Ramos (cell line): ENCODE measurements at regions not wholly inside any gene's neighbourhood (a gene's known extent, or its start where the extent isn't known, plus 50 kb on each side); places are given as distances from the start of the nearest gene placed in this dataset.

Source experiments
- in situ Hi-C: fragments of 300-500 bp; cut with MboI; formaldehyde crosslinking; loops from one replicate; pipeline ENCODE4 v1.14.3; 2022; ENCODE audit warnings: low sequenced_read_pairs; ENCODE audit not compliant: unreplicated experiment

DNA sequence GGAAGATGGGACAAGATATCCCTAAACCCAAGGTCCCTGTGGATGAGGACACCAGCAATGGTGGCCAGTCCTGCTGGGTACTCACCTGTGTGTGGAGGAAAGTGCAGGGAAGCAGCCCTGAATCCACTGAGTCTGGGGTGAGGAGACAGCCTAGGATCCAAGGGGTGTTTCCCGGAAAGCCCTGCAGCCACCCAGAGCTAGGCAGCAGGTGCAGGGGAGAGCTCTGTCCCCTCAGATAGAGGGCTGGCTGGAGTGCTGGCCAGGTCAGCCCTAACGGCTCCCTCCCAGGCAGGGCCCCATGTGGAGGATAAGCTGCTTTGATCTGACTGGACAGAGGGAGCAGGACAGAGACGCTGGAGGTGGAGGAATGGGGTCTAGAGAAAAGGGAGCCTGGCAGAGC is 344.7 kb upstream of the IRX4 start:
- in situ Hi-C loops: no loop called here

DNA sequence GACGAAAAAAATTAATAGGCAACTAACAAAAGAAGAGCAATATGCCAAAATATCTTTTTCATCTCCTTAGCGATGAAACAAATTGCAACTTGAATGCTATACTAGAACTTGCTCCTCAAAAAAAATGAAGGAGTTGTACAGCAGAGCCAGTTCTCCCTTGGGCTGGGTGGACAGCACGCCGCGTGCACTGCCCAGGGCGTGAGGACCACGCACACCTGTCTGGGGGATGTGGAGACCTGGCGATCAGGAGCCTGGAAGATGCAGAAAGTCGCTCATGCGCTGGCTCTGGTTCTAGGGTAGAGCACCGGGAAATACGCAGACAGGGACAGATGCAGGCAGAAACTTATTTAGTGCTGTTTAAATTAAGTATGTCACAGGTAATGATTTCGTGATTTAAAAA is 342.0 kb upstream of the IRX4 start:
- in situ Hi-C loops: no loop called here

DNA sequence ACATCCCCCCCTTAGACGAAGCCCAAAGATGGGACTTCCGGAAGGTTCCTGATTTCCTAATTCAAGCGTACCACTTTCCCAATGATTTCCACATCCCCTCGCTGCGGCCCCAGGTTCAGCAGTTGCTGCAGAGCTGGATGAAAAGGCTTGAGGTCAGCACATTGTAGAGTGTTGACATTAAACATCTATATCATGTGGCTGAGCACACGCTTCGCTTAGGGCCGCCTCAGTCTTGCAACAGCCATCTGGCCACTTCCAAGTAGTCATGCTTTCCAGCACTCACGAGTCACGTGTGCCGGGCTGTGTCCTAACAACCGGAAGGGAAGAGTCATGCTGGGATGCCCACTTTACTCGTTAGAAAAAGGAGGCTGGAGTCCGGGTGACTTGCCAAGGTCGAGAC is 340.6 kb upstream of the IRX4 start:
- in situ Hi-C loops: no loop called here

DNA sequence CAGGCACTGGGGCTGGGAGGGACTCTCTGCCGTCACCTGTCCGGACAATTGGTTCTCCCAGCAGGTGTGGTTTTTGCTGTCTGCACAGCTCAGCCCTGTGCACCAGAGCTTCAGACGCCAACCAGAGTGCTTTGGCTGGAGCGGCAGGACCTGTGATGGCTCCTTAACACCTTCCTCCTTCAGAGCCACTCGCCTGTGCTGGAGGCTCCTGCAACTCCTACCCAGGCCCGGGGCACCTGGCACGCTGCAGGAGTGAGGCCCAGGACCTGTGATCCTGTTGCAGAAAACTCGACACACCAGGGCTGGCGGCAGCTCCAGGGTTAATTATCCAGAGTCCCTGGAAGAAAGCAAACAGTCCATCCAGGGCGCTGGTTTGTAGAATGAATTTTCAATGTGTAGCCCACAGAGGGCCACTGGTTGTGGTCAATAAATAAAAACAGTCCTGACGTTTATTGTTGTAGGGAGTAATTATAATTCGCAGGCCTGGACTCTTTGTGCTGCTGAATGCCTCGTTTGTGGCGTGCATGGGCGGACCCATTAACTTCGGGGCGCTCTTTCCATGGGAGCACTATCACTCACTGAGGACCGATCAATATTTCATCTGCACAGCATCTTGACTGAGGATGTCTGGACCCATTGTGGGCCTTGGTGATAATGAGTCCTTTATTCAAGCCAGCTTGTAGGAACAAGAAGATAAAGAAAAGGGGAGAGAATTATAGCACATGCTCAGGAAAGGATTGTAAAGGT is 339.7 kb upstream of the IRX4 start:
- in situ Hi-C loops: no loop called here

DNA sequence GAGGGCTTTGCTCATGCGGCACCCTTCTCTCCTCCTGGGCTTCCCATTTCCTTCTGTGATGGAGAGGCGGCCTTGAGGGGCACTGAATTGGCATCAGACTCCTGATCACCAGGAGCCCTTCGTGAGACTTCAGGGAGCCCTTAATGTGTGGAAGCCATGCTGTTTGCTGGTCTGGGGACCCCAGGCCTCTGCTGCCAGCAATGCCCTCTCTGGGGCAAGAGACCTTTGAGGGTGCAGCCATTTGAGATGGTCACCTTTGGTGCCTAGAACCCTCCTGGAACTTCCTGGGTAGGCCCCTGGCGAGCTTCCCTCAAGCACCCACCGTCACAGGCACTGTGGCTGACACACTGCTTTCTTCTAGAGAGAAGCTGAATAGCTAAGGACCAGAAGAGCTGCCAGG is 338.7 kb upstream of the IRX4 start:
- in situ Hi-C loops: no loop called here

DNA sequence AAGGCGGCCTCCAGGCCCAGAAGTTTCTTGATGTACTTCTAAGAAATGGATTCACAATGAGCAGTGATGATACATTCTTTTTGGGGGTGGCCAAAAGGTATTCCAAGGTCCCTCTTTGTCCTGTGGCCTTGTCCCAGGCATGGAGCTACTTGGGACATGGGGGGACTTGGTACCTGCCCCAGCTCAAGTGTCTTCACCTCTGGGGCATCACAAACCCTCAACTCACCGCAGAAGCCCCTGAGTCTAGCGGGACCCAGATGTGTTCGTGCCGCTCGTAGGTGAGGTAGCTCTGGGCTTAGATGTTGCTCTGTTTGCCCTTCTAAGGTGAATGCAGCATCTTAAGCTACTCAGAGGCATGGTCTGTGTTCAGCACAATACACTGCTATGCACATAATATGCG is 338.0 kb upstream of the IRX4 start:
- in situ Hi-C loops: no loop called here

DNA sequence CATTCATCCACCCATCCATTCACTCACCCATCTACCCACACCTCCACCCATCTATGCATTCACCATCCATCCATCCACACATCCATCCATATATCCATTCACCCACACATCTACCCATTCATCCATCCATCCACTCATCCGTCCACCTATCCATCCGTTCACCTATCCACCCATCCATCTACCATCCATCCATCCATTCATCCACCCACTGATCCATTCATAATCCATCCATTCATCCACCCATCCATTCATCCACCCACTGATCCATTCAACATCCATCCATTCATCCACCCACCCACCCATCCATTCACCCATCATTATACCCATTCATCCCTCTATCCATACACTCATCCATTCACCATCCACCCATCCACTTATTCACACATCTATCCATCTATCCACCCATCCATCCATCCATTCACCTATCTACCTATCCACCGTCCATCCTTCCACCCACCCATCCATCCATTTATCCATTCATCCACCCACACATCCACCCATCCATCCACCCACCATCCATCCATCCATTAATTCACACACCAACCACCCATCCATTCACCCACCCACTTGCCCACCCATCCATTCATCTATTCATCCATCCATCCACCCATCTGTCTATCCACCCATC is 336.5 kb upstream of the IRX4 start:
- in situ Hi-C loops: no loop called here

DNA sequence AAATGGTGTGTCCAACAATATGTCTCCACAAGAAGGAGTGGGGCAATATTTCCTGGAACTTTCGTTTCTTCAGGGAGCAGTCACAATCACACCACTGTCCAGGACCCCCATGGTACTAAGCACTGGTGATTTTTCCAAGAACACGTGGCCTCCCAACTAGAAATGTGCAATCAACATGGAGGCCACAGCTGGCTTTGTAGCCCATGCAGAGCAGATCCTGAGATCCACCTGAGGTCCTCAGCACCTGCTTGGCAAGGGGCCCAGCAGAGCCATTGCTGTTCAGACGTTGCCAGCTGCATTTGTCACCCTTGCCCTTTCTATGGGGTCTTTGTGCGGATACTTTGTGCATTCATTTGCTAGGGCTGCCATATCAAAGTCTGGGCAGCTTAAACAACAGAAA is 334.5 kb upstream of the IRX4 start:
- in situ Hi-C loops: no loop called here

DNA sequence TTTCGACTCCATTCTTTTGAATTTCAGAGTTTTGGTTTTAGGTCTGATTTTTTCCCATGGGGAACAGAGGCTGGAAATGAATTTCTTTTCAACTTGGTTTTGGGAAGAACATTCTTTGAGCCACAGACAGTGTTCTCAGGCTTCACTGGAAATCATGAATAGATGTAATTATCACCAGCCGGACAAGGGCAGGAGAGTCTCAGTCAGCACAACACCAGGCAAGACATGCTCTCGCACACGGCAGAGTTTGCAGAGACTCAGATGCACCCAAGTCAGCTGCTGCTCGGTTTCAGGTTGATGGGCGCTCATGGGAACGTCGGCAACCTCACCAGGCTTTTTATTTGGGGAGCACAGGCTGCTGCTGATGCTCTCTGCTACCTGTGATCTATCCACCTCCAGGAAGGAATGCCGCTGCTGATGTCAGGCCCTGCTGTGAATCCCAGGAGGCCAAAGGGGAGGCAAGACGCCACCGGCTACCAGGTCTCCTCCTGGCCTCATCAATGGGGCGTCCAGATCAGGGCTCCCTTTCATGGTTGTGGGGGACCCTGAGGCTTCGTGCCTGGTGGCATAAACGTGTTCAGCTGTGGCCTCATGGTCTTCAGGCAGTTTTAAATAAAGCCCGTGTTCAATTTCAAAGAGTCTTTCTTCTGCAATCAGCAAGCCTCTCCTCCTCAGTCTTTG is 332.3 kb upstream of the IRX4 start:
- in situ Hi-C loops: no loop called here

DNA sequence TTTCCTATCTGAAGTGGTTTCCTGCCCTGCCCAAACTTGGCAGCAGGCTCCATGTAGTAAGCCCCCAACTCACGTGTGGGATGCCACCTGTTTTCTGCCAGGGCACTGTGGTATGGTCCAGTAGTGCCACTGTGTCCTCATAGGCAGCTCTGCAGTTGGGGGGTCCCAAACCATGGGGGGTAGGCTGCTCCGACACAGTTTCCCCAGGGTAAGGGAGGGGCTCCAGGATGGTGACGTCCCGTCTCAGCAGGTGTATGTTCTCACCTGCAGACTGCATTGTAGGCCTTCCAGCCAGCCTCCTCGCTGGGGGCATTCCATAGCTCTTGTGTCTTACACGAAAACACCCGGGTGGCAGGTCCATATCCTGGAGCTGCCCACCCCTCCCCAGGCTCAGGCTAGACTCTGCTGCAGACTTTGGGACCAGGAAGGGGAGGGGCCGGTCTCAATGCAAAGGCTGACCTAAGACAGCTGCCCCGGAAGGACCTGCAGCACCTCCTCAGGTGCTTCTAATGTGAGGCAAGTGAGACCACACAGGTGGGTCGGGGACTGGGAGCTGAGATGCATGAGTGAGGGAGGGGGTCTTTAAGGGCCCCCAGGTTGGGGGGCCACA is 330.5 kb upstream of the IRX4 start:
- in situ Hi-C loops: no loop called here

DNA sequence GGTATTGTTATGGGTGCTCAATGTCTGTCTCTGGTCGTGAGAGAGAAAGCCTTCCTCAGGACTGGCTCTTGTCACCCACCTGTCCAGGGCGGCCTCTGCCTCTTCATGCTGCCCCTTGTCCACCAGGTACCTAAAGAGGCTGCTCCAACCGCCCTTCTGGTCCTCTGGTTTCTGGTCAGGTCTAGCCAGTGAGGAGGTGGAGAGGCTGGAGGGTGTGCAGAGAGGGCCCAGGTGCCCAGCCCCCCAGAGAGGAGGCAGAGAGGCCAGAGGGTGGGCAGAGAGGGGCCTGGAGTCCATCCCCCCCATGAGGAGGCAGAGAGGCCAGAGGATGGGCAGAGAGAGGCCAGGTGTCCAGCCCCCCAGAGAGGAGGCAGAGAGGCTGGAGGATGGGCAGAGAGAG is 329.8 kb upstream of the IRX4 start:
- in situ Hi-C loops: no loop called here

DNA sequence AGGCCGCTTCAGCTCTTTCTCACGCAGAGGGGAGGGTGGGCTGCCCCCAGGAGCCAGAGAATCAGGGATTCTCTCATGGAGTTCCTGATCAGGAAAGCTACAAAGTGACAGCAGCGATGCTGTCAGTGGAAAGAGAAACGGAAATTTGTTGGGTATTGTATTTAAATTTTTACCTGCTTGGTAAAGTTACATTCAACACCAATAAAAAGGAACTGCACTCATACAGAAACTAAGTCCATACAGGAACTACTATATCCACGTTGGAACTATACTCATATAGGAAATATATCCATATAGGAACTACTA is 325.5 kb upstream of the IRX4 start:
- in situ Hi-C loops: no loop called here

DNA sequence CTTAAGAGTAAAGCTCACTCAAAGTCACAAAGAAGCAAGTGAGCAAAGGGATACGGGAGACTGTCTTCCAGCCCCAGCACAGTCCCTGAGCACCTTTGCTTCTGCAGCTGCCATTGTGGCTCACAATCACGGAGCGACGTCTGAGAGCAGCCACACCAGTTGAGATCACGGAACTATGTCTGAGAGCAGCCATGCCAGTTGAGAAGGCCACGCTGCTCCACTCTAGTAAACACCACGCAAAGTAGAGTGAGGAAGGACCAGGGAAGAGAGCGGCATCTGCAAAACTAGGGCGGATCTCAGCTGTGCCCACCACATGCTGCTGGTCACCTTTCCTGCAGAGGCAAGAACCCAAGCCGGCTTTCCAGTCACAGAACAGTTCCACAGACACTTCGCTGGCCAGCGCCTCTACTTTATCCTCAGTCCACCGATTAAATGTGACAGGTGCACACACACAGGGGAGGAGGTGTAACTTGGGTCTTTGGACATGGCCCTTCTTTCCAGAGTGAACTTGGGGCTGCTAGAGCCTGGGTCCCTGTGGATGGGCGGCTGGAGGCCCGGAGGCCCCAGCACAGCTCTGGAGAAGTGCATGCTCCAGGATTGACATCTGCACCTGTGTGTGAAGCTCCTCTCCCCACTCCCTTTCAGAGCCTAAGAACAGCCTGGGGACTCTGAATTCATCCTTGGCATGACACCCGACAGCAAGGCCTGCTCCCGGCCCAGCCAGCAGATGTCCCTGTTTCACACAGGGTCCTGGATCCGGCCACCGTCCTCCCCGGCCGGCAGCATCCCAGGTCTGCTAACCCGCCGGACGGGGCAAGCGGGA is 324.9 kb upstream of the IRX4 start:
- in situ Hi-C loops: no loop called here

DNA sequence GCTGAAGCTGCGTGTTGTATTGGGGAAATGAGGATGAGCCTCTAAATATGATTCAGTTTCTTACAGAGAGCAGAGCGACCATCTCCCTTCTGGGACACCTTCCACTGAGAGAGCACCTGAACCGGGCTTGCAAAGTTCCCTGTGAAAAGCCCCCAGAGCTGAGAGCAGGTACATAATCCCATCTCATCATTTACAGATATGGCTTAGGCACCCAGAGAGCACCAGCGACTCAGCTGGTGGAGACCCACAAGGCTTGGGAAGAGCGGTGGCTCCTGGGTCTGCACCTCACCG is 324.3 kb upstream of the IRX4 start:
- in situ Hi-C loops: no loop called here

DNA sequence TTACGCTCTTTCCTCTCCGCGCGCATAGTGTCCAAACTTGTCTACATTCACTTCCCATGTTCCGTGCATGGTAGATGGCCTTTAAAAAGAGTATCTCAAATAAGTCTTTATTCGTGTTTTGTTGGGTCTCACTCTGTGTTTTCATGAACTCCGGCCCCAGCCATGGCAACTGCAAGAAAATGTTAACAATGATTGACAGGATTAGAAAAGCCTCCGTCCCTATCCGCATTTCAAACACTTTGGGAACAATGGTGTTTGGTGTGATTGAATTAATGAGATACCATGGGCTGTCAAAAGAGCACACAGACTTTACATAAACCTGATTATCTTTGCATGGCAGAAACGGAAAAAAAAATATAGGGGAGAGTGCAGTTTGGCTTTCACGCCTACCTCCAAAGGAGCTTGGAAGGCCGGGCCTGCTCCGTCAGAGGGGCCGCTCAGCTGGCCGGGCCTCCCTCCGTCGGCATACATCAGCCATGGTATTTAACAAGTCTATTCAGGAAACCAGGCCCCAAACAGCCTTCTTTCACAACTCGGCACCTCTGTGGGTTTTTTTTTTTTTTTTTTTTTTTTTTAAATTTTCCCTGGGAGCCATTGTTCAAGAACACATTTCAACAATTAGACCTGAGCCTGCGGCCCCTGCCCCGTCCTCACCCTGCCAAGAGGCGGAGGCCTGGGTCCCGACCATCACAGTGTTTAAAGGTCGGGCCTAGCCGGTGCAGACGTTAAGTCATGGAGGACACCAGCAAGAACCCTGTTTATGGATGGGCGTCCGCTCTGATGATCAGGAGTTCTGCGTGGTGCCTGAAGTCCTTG is 323.8 kb upstream of the IRX4 start:
- in situ Hi-C loops: no loop called here

DNA sequence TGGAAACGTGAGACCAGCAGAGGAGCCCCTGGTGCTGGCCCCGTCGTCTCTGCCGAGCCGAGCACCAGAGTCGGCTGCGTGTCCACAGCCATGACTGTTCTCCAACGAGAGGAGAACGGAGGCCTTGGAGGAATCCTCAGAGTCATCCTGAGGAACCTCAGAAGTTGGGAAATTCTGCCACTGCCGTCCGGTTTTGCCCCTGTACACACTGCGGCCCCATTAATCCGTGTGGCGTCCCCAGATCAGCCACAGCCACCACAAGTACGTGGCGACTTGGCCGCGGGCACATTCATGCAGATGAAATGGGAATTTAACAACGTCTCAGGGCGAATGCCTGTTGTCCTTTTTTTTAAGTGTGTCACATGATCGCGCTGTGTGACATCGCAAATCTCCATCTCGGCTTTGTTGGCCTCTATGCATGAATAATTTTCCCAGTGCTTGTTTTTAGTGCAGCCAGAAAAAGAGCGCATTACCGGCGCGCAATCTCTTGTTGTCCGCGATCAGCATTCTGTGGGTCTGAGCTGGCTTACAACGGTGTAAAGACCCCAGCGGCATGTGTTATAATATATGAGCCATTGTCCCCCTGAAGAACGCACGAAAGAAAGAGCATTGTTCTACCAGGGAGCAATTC is 323.0 kb upstream of the IRX4 start:
- in situ Hi-C loops: no loop called here

DNA sequence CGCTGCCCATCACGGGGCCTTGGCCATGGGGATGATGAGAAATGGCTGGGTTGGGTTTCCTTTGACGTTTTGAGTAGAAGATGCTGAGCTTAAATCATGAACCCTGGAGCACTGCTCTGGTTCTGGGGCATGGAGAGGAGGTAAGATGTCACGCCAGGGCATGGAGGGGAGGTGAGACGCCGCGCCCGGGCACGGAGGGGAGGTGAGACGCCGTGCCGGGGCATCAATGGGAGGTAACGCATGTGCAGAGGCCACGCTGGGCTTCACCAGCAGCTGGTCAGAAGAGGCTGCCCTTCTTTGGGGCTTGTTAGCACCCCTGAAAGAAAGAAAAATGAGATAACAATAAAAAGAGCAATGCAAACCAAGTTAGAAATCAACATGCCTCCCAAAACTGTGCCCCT is 322.5 kb upstream of the IRX4 start:
- in situ Hi-C loops: no loop called here

DNA sequence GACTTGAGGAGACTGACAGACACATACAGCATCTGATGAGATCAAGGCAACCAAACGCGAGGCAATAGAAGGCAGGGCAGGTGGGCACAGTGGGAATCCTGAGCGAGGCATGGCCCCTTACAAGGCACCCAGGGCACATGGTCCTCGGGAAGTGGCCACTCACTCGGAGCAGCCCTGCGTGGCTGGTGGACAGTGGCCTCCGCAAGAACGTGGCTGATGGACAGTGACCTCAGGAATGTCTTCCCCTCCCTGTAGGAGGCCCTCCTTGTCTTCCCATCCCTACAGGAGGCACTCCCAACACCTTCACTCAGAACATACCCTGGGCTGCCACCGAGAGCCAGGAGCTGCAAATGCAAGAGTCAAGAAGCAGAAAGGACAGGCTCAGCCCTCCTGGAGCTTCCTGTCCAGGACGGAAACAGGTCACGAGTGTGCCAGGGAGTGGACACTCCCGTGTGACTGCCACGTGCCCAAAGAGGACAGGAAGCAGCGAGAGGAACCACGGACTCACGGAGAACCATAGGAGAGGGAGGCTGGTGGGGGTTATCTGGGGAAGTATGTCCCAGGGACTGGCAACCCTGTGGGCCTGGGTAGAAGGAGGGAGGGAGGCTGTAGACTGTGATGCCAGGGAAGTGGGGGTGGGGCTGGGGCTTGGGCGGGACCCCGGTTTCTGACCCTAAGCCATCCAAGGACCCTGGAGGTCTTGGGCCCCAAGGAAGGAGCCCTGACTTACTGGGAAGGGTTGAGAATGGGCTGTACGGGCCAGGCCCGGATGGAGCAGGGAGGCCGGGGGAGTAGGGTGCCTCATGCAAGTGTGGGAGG is 321.9 kb upstream of the IRX4 start:
- in situ Hi-C loops: no loop called here

DNA sequence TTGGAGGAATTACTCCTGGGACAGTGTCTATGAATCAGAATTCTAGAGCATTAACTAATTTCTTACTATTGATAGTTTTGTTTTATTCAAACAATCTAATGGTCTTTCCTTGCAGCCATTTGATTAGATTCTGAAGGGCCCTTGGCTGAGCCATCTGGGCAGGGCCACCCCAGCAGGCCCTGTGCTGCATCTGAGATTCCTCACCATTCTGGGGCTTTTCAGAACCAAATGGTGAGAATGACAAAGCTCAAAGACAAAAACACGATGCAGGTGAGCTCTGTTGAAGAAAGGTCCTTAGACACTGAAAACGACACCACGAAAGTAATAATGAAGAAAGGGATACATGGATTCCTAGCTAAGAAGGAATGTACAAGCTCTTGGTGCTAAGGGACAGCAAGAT is 321.0 kb upstream of the IRX4 start:
- in situ Hi-C loops: no loop called here
